GM12873 (cell line): ENCODE measurements at regions not wholly inside any gene's neighbourhood (a gene's known extent, or its start where the extent isn't known, plus 50 kb on each side); places are given as distances from the start of the nearest gene placed in this dataset.

Source experiments
- CTCF ChIP-seq: IDR thresholded peaks from 2 replicates; pipeline ENCODE4 v1.5.1; 2012; ENCODE audit warnings: low read depth, mild to moderate bottlenecking, moderate library complexity, low read length, control low read depth; ENCODE audit not compliant: insufficient read depth; ENCODE audit errors: missing control alignments

- no peak for TF ChIP-seq CTCF
These were observed 475.2 kb upstream of the UBE2E3 start for GRCh38 chr2:180505203-180505602.

GRCh38 chr2:180497621-180498152, 482.7 kb upstream of the UBE2E3 start:
- TF ChIP-seq CTCF = no peak

- no peak for TF ChIP-seq CTCF
These were observed 484.8 kb upstream of the UBE2E3 start for GRCh38 chr2:180495606-180496005.

GRCh38 chr2:180494286-180494685, 486.1 kb upstream of the UBE2E3 start:
- TF ChIP-seq CTCF = peak; percentile 3

- TF ChIP-seq CTCF = no peak
These were observed 475.6 kb upstream of the CWC22 start for GRCh38 chr2:180482696-180483095.

DNA sequence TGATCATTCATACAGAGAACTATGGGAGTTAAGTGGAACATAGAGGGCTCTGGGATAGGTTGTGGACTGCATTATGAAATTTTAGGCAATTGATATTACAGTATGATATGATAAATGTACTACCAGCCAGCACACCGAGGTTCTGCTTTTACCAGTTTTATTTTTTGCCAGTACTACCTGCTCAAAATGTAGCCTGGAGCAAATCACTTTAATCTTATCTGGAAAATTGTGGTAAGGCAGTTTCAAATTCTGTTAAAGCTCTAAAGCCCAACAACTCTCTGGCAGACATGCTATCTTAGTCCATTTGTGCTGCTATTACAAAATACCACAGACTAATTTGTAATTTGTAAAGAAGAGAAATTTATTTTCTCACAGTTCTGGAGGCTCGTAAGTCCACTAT, 474.9 kb upstream of the CWC22 start:
- no peak for TF ChIP-seq CTCF

DNA sequence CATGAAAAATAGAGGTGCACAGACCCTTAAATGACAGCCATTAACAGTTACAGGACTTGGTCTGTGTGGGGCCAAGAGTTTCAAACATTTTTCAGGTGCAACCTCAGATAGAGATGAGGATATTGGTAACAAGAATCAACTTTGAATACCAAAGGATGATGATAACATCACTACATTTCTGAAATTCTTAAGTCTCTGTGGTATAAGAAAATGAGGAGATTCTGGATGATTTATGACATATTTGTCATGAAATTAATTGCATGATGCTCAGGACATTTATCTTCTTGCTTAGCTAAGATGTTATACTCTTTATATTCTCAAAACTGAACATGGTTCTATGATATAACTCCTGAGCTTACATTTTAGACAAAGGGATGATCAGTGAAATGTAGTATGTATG, 471.8 kb upstream of the CWC22 start:
- TF ChIP-seq CTCF = no peak
